PC-9 (cell line): ENCODE measurements at regions not wholly inside any gene's neighbourhood (a gene's known extent, or its start where the extent isn't known, plus 50 kb on each side); places are given as distances from the start of the nearest gene placed in this dataset.

Source experiments
- BruUV-seq: library from RNA; stranded (reverse); fragments of 400-500 nt; replicated peaks from 2 replicates; lab custom pipeline; 2021; lab: Mats Ljungman, UMichigan
- CTCF ChIA-PET: fragments of 300-600 bp; sonication (Branson Sonifier 250); formaldehyde crosslinking; loops from one replicate; lab custom pipeline; 2022; ENCODE audit warnings: antibody characterized with exemption; lab: Charles Lee
- POLR2A ChIA-PET: fragments of 300-600 bp; sonication (Branson Sonifier 250); formaldehyde crosslinking; loops from one replicate; lab custom pipeline; 2022; ENCODE audit warnings: antibody characterized with exemption; ENCODE audit not compliant: unreplicated experiment; lab: Charles Lee
- DNase-seq, 2 experiments: peaks; one replicate each; pipeline versions ENCODE4 v3.0.0 to v3.0.0-alpha.2; 2015 to 2022; ENCODE audit warnings: mixed read lengths in 1 of 2
- H2AFZ ChIP-seq: fragments of 200-600 bp; sonication (generic); 2 replicates; pipeline ENCODE4 v1.8.1; 2017; ENCODE audit warnings: antibody characterized with exemption
- H3F3A ChIP-seq: fragments of 200-600 bp; sonication (generic); 2 replicates; pipeline ENCODE4 v1.8.1; 2017; ENCODE audit warnings: antibody characterized with exemption, mild to moderate bottlenecking, low read depth; ENCODE audit not compliant: insufficient read depth
- H3K27ac ChIP-seq: fragments of 200-600 bp; sonication (generic); 2 replicates; pipeline ENCODE4 v1.6.1; 2016; ENCODE audit warnings: mixed run types
- H3K27me3 ChIP-seq: fragments of 200-600 bp; sonication (generic); 2 replicates; pipeline ENCODE4 v1.6.1; 2016; ENCODE audit warnings: low read depth, mixed run types; ENCODE audit not compliant: insufficient read depth
- H3K36me3 ChIP-seq: fragments of 200-600 bp; sonication (generic); 2 replicates; pipeline ENCODE4 v1.6.1; 2016; ENCODE audit warnings: low read depth, mixed run types
- H3K4me1 ChIP-seq: fragments of 200-600 bp; sonication (generic); replicated peaks from 2 replicates; pipeline ENCODE4 v1.6.1; 2016; ENCODE audit warnings: mixed run types; ENCODE audit not compliant: insufficient read depth
- H3K4me2 ChIP-seq: fragments of 200-600 bp; sonication (generic); 2 replicates; pipeline ENCODE4 v1.6.1; 2017; ENCODE audit warnings: mixed run types
- H3K4me3 ChIP-seq: fragments of 200-600 bp; sonication (generic); 2 replicates; pipeline ENCODE4 v1.6.1; 2016; ENCODE audit warnings: mixed run types
- H3K79me2 ChIP-seq: fragments of 200-600 bp; sonication (generic); 2 replicates; pipeline ENCODE4 v1.6.1; 2017; ENCODE audit warnings: low read depth, mixed run types
- H3K9me2 ChIP-seq: fragments of 200-600 bp; sonication (generic); 2 replicates; pipeline ENCODE4 v1.8.1; 2017; ENCODE audit warnings: mild to moderate bottlenecking; ENCODE audit not compliant: insufficient read depth
- H3K9me3 ChIP-seq: fragments of 200-600 bp; sonication (generic); 2 replicates; pipeline ENCODE4 v1.8.1; 2016; ENCODE audit warnings: low read depth; ENCODE audit not compliant: insufficient read depth
- H4K20me1 ChIP-seq: fragments of 200-600 bp; sonication (generic); 2 replicates; pipeline ENCODE4 v1.8.1; 2017; ENCODE audit not compliant: insufficient read depth
- CTCF ChIP-seq: fragments of 200-600 bp; sonication (generic); conservative IDR thresholded peaks from 2 replicates; pipeline ENCODE4 v1.6.1; 2017; ENCODE audit warnings: mixed run types, antibody characterized with exemption, mild to moderate bottlenecking, moderate library complexity
- EZH2 ChIP-seq: fragments of 200-600 bp; sonication (generic); IDR thresholded peaks from 2 replicates; pipeline ENCODE4 v1.8.0; 2017; ENCODE audit warnings: antibody characterized with exemption, low read depth
- intact Hi-C: fragments of 100-400 bp; cut with micrococcal nuclease; formaldehyde crosslinking; loops from one replicate; pipeline ENCODE4 v1.10.0; 2022; ENCODE audit not compliant: unreplicated experiment

- no TSS peak for BruUV-seq
Measured at GRCh38 chr7:15860264-15860949, 173.9 kb upstream of the MEOX2 start.

GRCh38 chr7:15857026-15857425 is 170.5 kb upstream of the MEOX2 start:
- ChIA-PET POLR2A (no interaction called here), CTCF (no interaction called here)
- Histone ChIP-seq H3K4me2 (no peak overlapping the region), H3K36me3 (no peaks in the 10 kb centered on the region), H3K9me2 (no peaks in the 10 kb centered on the region), H4K20me1 (no peaks in the 10 kb centered on the region), H3K9me3 (no peaks in the 10 kb centered on the region), H3K79me2 (no peaks in the 10 kb centered on the region), H3K4me1 (no peaks in the 10 kb centered on the region), H3K27me3 (no peaks in the 10 kb centered on the region), H3K4me3 (no peak overlapping the region), H3F3A (no peaks in the 10 kb centered on the region), H3K27ac (no peak overlapping the region), H2AFZ (no peak overlapping the region)
- no TSS peak for BruUV-seq
- no peak for DNase-seq
- intact Hi-C loops = no loop called here
- TF ChIP-seq EZH2 (no peak), CTCF (no peak)

More at GRCh38 chr7:15860264-15860949, 173.9 kb upstream of the MEOX2 start:
- H3K27me3 ChIP-seq = no peaks in the 10 kb centered on the region
- H3K36me3 ChIP-seq = no peaks in the 10 kb centered on the region
- H3F3A ChIP-seq = no peaks in the 10 kb centered on the region
- POLR2A ChIA-PET = no interaction called here
- no peak overlapping the region for H3K4me2 ChIP-seq
- H4K20me1 ChIP-seq = no peaks in the 10 kb centered on the region
- H3K4me1 ChIP-seq = no peaks in the 10 kb centered on the region
- intact Hi-C loops = no loop called here
- no peak overlapping the region for H3K4me3 ChIP-seq
- no peaks in the 10 kb centered on the region for H3K9me2 ChIP-seq
- CTCF ChIA-PET = no interaction called here
- H3K9me3 ChIP-seq = no peaks in the 10 kb centered on the region
- H2AFZ ChIP-seq = no peak overlapping the region
- H3K79me2 ChIP-seq = no peaks in the 10 kb centered on the region
- no peak for DNase-seq
- TF ChIP-seq EZH2 (no peak), CTCF (no peak)
- no peak overlapping the region for H3K27ac ChIP-seq

GRCh38 chr7:15856311-15856710 is 169.8 kb upstream of the MEOX2 start:
- DNase-seq = no peak
- H3K27ac ChIP-seq = no peak overlapping the region
- no TSS peak for BruUV-seq
- POLR2A ChIA-PET = no interaction called here
- no peaks in the 10 kb centered on the region for H3K4me1 ChIP-seq
- no peaks in the 10 kb centered on the region for H4K20me1 ChIP-seq
- no peaks in the 10 kb centered on the region for H3K79me2 ChIP-seq
- no peak overlapping the region for H2AFZ ChIP-seq
- intact Hi-C loops = no loop called here
- no peak overlapping the region for H3K4me3 ChIP-seq
- no peaks in the 10 kb centered on the region for H3K9me3 ChIP-seq
- H3K27me3 ChIP-seq = no peaks in the 10 kb centered on the region
- H3K4me2 ChIP-seq = no peak overlapping the region
- no peaks in the 10 kb centered on the region for H3K9me2 ChIP-seq
- H3F3A ChIP-seq = no peaks in the 10 kb centered on the region
- H3K36me3 ChIP-seq = no peaks in the 10 kb centered on the region
- TF ChIP-seq CTCF = no peak
- no peak for TF ChIP-seq EZH2
- CTCF ChIA-PET = no interaction called here
